ACHN (cell line): ENCODE measurements at regions not wholly inside any gene's neighbourhood (a gene's known extent, or its start where the extent isn't known, plus 50 kb on each side); places are given as distances from the start of the nearest gene placed in this dataset.
A peak's percentile ranks its signal among the peaks of the same experiment; 100 is the strongest.

Experiments used
- DNase-seq: peaks from one replicate; pipeline ENCODE4 v3.0.0-alpha.2; 2015
- in situ Hi-C: cut with HindIII; loops from 2 replicates; pipeline ENCODE4 v1.10.0; 2017; ENCODE audit warnings: low sequenced_read_pairs, low pct_ligation_motif_present, low pct_unique_long_range_greater_than_20kb

DNA sequence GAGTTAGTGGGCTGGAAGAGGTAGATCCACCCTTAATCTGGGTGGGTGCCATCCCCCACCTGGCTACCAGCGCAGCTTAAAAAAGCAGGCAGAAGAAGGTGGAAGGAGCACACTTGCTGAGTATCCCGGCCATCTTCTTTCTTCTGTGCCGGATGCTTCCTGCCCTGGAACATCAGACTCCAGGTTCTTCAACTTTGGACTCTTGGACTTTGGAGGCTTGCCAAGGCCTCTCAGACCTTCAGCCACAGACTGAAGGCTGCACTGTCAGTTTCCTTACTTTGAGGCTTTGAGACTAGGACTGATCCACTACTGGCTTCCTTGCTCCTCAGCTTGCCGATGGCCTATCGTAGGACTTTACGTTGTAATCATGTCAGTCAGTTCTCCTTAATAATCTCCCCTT lies 127.6 kb upstream of the GPC6 start:
- in situ Hi-C loops: no loop called here
- no peak for DNase-seq

DNA sequence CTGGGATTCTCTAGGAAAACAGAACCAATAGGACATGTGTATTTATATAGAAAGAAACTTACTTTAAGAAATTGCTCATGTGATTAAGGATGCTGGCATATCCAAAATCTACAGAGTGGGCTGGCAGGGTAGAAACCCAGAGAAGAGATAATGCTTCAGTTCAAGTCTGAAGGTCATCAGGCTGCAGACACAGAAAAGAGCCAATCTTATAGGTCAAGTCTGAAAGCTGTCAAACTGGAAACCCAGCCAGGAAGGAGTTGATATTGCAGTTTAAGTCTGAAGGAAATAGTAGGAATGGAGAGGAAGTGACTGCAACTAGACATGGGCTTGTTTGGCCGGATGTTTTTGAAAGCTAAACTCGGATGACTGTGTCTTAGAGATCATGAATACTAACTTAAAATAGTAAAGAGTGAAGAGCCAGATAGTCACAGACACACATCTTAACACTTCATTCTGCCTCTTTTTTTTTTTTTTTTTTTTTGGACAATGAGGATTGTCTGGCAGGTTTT lies 125.3 kb upstream of the GPC6 start:
- in situ Hi-C loops: no loop called here
- DNase-seq: no peak

DNA sequence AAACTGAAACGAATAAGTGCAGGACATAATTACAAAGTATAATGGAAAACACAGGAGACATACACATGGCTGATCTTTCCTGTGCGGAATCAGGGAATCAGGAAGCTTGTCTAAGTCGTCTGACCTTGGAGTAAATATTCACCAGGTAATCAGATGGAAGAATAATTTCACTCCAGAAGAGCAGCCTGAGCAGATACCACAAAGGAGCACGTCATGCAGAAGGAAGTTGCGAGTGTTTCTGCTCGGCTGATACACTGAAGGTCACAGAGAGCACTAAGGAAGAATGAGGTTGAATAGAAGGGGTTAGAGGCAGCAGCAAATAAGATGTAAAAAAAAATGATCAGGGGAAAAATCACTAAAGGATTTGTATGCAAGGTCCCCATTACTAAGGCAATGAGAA lies 122.3 kb upstream of the GPC6 start:
- no peak for DNase-seq
- in situ Hi-C loops: no loop called here

- in situ Hi-C loops: no loop called here
- no peak for DNase-seq
These were observed 118.5 kb upstream of the GPC6 start for GRCh38 chr13:93108111-93108601.

DNA sequence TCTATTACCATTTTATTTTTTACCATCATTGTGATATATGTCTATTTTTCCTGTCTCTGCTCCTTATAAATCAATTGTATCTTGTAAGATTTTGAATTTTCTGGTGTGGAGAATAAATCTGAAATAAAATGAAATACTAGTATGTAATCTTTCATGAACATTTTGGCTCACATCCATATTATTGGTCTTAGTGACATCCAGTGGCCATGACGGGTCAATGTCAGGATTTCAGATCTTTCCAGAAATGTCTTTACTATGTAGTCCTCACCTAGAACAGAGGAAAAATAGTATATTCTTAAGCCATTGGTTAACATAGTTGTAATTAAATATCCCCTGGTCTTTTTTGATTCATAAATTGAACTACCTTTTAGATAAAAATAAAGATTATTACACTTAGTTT lies 109.8 kb upstream of the GPC6 start:
- peak; percentile 16 for DNase-seq
- in situ Hi-C loops: no loop called here

GRCh38 chr13:93118081-93118615 lies 108.5 kb upstream of the GPC6 start:
- no peak for DNase-seq
- in situ Hi-C loops: no loop called here

DNA sequence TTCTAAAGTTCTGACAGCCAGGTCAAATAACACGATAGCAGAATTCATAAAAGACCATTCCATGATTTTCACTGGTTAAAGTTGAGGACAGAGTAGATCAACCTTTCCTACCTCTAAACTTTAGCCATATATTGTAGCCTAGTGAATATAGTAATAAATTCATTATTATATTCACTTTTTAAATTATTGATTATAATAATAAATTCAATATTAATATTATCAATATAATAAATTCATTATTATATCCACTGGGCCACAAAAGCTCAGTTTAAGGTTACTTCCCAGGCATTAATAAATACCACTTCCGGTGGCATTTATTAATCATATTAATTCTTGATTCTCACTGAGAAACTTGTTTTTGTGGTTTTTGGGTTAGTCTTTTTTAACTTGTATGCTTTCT lies 85.7 kb upstream of the GPC6 start:
- no peak for DNase-seq
- in situ Hi-C loops: no loop called here

DNA sequence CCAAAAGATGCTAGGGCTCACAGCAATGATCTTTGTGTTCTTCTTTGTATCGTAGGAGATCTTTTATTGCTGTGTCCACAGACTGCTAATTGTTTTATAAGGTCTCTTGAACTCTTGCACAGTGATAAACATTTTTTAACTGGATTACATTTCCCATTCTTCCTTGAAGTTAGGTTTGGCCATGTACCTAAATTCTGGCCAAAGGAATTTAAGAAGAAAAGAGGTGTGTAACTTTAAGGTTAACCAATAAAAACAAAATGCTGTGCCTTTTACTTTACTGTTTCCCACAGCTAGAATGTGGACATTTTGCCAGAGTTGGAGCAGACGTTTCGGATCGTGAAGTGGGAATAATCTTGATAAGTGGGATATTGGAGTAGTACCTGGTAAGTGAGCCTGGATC lies 82.6 kb upstream of the GPC6 start:
- in situ Hi-C loops: no loop called here
- no peak for DNase-seq

- in situ Hi-C loops: no loop called here
- no peak for DNase-seq
These were observed 81.4 kb upstream of the GPC6 start for GRCh38 chr13:93145199-93145598.

- peak; percentile 56 for DNase-seq
- in situ Hi-C loops: no loop called here
These were observed 79.9 kb upstream of the GPC6 start for GRCh38 chr13:93146584-93147297.

DNA sequence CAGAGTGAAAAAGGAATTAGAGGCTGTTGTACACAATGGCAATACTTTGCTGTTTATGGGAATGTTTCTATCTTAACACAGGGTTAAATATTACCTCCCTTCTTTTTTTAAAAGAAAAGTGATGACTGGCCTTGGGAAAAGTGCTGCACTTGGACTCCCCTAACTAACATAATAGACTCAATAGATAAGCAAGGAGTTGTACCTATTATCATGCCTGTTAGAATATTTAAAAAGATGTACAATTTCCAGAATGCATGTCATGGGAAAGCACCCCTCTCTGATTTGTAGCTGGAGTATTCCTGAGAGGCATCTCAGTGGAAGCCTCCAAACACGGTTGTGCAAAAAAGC lies 79.3 kb upstream of the GPC6 start:
- in situ Hi-C loops: no loop called here
- peak; percentile 37 for DNase-seq

GRCh38 chr13:93147946-93148345 lies 78.7 kb upstream of the GPC6 start:
- no peak for DNase-seq

DNA sequence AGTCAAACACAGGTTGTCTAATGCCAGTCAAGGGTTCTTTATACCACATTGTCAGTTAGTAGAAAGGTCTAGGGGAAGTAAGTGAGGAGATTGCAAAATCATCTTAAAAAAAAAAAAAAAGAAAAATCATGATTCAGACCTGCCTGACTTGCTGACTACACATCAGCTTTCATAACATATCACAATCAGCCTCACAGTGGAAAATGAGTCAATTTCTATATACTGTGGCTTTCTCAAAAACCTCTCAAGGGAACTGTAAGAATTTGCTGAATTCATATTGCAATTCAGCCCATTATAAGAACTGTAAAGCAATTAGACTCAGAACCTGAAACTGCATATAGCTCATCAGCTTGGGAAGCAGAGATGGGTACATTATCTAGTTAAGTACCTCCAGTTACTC lies 75.3 kb upstream of the GPC6 start:
- in situ Hi-C loops: no loop called here

More at GRCh38 chr13:93147946-93148345, 78.7 kb upstream of the GPC6 start:
- in situ Hi-C loops: no loop called here

GRCh38 chr13:93158565-93158964 lies 68.0 kb upstream of the GPC6 start:
- in situ Hi-C loops: no loop called here
- no peak for DNase-seq

More for the DNA sequence above, 75.3 kb upstream of the GPC6 start:
- no peak for DNase-seq

DNA sequence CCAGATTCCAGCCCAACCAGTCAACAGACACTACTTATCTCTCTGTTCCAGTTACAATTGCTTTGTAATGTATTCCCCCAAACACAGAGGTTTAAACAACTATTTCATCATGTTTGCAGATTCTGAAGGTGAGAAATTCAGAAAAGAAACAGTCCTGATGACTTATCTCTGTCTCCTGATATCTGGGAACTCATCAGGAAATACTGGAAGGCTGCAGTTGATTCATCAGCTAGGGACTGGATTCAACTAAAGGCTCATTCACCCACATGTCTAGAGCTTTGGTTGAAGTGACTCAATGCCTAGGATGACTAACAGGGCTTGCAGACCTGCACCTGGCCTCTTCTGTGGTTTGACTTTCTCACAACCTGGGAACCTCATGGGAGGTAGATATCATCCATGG lies 56.6 kb upstream of the GPC6 start:
- DNase-seq: peak; percentile 41
- in situ Hi-C loops: no loop called here

- DNase-seq: no peak
- in situ Hi-C loops: no loop called here
These were observed 54.5 kb upstream of the GPC6 start for GRCh38 chr13:93172109-93172508.

DNA sequence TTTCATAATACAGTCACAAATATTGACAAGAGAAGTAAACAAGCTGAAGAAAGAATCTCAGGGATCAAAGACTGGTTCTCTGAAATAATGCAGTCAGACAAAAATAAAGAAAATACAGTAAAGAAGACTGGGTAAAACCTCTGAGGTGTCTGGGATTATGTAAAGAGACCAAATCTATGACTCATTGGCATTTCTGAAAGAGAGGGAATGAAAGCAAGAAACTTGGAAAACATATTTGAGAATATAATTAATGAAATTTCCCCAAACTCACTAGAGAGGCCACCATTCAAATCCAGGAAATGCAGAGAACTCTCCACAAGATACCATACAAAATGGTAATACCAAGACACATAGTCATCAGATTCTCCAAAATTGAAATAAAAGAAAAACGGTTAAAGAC lies 53.0 kb upstream of the GPC6 start:
- in situ Hi-C loops: no loop called here

GRCh38 chr13:93174260-93174659 lies 52.3 kb upstream of the GPC6 start:
- DNase-seq: no peak

More for the DNA sequence above, 53.0 kb upstream of the GPC6 start:
- no peak for DNase-seq

More at GRCh38 chr13:93174260-93174659, 52.3 kb upstream of the GPC6 start:
- in situ Hi-C loops: no loop called here
